Breast epithelium (tissue), 4 donors: ENCODE measurements at regions not wholly inside any gene's neighbourhood (a gene's known extent, or its start where the extent isn't known, plus 50 kb on each side); places are given as distances from the start of the nearest gene placed in this dataset.

ENCODE experiments used
- DNase-seq, 2 donors: peaks; one replicate each; pipeline ENCODE4 v3.0.0-alpha.2; 2019; ENCODE audit warnings: low spot score in 2 of 2
- H3K27ac ChIP-seq, 2 donors: fragments of 200-600 bp; sonication (generic) in 1 of 2; one replicate each; pipeline ENCODE4 v1.5.1; 2016 to 2019; ENCODE audit warnings: mild to moderate bottlenecking in 1 of 2
- H3K27me3 ChIP-seq, 2 donors: fragments of 200-600 bp; sonication (generic) in 1 of 2; one replicate each; pipeline versions ENCODE4 v1.5.1 to v1.6.0; 2017 to 2019; ENCODE audit warnings: control low read depth in 1 of 2, mild to moderate bottlenecking in 1 of 2
- H3K36me3 ChIP-seq: fragments of 200-600 bp; one replicate; pipeline ENCODE4 v1.5.1; 2019
- H3K4me1 ChIP-seq, 2 donors: fragments of 200-600 bp; sonication (generic); one replicate each; pipeline ENCODE4 v1.5.1; 2016 to 2019; ENCODE audit warnings: control low read depth in 1 of 2
- H3K4me3 ChIP-seq, 3 donors: fragments of 200-600 bp; sonication (generic); 1 replicate in 2 of 3; 2 replicates in 1 of 3; pipeline ENCODE4 v1.5.1; 2016 to 2019; ENCODE audit warnings: mild to moderate bottlenecking in 3 of 3, moderate library complexity in 2 of 3
- H3K9me3 ChIP-seq, 2 donors: fragments of 200-600 bp; sonication (generic) in 1 of 2; one replicate each; pipeline ENCODE4 v1.5.1; 2016 to 2019; ENCODE audit warnings: control low read depth in 1 of 2
- POLR2A ChIP-seq: fragments of 450-650 bp; IDR thresholded peaks from one replicate; pipeline ENCODE4 v1.6.1; 2016; ENCODE audit warnings: antibody characterized with exemption, mild to moderate bottlenecking, moderate library complexity
- POLR2AphosphoS5 ChIP-seq, 3 donors: sonication (generic); formaldehyde crosslinking; IDR thresholded peaks; one replicate each; pipeline ENCODE4 v1.6.1; 2017; ENCODE audit warnings: antibody characterized with exemption in 3 of 3
- intact Hi-C: fragments of 100-400 bp; cut with DNase I; formaldehyde crosslinking; loops from one replicate; pipeline ENCODE4 v1.15.1; 2023; ENCODE audit warnings: low total_unique reads
- TF ChIP-seq, protein P1 (sequence below), 3 donors: fragments of 450-650 bp; IDR thresholded peaks; one replicate each; pipeline ENCODE4 v1.5.1; 2016 to 2017; ENCODE audit warnings: antibody characterized with exemption in 3 of 3, mild to moderate bottlenecking in 3 of 3, moderate library complexity in 3 of 3

DNA sequence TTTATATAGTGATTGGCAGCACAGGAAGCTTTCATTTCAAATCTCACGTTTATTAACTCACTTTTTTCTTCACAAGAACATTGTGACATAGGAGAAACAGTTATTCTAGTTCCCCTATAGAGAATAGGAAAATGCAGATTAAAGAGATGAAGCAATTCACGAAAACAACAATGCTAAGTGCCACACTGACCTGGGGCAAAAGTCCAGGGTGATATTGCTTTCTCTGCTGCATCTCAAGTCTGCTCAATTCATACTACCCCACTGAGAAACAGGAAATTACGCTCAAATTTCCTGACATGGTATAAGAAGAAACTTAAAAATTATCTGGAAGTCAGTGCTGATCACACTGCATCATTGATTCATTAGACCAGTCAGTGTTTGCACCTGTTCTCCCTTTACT, 66.7 kb upstream of the SEMA6D start:
- intact Hi-C loops = no loop called here
- no peak overlapping the region for H3K4me3 ChIP-seq
- no peaks in the 10 kb centered on the region for H3K27me3 ChIP-seq
- H3K36me3 ChIP-seq = no peaks in the 10 kb centered on the region
- H3K4me1 ChIP-seq = no peaks in the 10 kb centered on the region
- DNase-seq = no peak
- H3K9me3 ChIP-seq = no peaks in the 10 kb centered on the region
- no peak overlapping the region for H3K27ac ChIP-seq
- TF ChIP-seq, protein P1, sequence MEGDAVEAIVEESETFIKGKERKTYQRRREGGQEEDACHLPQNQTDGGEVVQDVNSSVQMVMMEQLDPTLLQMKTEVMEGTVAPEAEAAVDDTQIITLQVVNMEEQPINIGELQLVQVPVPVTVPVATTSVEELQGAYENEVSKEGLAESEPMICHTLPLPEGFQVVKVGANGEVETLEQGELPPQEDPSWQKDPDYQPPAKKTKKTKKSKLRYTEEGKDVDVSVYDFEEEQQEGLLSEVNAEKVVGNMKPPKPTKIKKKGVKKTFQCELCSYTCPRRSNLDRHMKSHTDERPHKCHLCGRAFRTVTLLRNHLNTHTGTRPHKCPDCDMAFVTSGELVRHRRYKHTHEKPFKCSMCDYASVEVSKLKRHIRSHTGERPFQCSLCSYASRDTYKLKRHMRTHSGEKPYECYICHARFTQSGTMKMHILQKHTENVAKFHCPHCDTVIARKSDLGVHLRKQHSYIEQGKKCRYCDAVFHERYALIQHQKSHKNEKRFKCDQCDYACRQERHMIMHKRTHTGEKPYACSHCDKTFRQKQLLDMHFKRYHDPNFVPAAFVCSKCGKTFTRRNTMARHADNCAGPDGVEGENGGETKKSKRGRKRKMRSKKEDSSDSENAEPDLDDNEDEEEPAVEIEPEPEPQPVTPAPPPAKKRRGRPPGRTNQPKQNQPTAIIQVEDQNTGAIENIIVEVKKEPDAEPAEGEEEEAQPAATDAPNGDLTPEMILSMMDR (IDR thresholded peaks at IDR 0.05) = no peak
- no peak for TF ChIP-seq POLR2AphosphoS5 (IDR thresholded peaks at IDR 0.05)

DNA sequence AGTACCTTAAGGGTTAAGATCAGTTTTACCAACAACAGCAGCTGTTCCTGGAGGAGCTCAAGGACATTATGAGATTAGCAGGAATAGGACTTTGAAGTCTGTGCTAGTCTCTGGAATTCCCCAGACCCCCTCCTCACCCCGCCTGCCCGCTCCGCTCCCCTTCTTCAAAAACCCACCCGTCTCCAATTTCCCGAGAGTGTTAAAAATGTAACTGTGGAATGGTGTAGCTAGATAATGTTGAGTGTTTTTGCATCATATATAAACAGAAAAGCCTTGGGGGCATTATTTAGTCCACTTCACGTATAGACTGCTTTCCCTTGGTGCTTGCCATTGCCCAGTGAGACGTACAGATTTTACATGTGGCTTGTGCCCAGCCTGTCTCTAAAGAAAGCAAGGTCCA, 65.0 kb upstream of the SEMA6D start:
- no peak for DNase-seq
- Histone ChIP-seq H3K4me1 (no peaks in the 10 kb centered on the region), H3K9me3 (no peaks in the 10 kb centered on the region), H3K4me3 (no peak overlapping the region), H3K36me3 (no peaks in the 10 kb centered on the region), H3K27me3 (no peaks in the 10 kb centered on the region), H3K27ac (no peak overlapping the region)
- intact Hi-C loops = no loop called here
- TF ChIP-seq, protein P1 (IDR thresholded peaks at IDR 0.05) = no peak
- TF ChIP-seq POLR2AphosphoS5 (IDR thresholded peaks at IDR 0.05) = no peak
- TF ChIP-seq POLR2A = no peak

DNA sequence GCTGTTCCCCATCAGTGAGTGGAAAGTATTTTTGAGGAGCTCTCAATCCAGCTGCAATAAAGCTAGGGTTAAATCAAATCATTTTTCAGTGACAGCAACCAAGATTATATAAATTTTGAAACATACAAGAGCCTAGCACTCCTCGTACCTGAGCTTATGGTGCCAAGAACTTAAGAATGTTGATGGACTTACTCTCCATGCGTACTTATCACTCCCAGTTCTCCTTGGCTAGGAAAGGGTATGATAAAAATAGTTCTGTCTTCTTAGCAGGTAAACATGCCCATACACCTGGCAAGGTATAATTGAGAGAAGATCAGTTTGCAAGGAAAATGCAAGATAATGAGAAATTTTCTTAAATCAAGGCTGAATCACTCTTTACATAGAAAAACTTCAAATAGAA, 64.5 kb upstream of the SEMA6D start:
- H3K4me1 ChIP-seq = no peaks in the 10 kb centered on the region
- intact Hi-C loops = no loop called here
- no peak for DNase-seq
- no peaks in the 10 kb centered on the region for H3K27me3 ChIP-seq
- H3K36me3 ChIP-seq = no peaks in the 10 kb centered on the region
- no peak for TF ChIP-seq POLR2AphosphoS5 (IDR thresholded peaks at IDR 0.05)
- TF ChIP-seq POLR2A = no peak
- TF ChIP-seq, protein P1 (IDR thresholded peaks at IDR 0.05) = no peak
- no peaks in the 10 kb centered on the region for H3K9me3 ChIP-seq
- no peak overlapping the region for H3K4me3 ChIP-seq
- H3K27ac ChIP-seq = no peak overlapping the region

DNA sequence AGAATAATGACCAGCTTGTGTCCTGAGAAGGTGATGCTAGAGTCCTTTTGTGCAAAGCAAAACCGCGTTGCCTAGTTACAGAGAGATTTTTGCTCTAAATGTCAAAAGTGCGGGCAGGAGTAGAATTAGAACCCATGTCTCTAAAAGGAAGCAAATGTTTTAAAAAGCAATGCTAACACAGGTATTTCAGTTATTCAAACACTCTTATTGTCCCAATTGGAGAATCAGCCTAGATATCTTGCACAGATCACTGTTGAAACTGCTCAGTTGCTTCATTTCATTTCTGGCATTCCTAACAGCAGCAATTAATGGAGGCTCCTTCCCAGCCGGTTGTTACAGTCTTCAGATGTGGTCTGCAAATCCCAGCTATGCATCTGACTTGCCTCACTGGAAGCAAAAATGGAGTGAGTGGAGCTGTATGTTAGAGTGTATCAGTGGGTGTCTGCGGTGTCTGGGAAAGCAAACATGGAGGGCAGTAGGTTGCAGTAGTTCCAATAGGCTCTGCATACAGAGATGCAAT, 55.6 kb upstream of the SEMA6D start:
- Histone ChIP-seq H3K4me1 (no peaks in the 10 kb centered on the region), H3K27ac (no peak overlapping the region), H3K36me3 (no peaks in the 10 kb centered on the region), H3K4me3 (no peak overlapping the region), H3K27me3 (no peaks in the 10 kb centered on the region), H3K9me3 (no peaks in the 10 kb centered on the region)
- no peak for DNase-seq
- TF ChIP-seq POLR2AphosphoS5 (IDR thresholded peaks at IDR 0.05) (no peak), POLR2A (no peak)
- TF ChIP-seq, protein P1 (IDR thresholded peaks at IDR 0.05) = no peak
- intact Hi-C loops = no loop called here

DNA sequence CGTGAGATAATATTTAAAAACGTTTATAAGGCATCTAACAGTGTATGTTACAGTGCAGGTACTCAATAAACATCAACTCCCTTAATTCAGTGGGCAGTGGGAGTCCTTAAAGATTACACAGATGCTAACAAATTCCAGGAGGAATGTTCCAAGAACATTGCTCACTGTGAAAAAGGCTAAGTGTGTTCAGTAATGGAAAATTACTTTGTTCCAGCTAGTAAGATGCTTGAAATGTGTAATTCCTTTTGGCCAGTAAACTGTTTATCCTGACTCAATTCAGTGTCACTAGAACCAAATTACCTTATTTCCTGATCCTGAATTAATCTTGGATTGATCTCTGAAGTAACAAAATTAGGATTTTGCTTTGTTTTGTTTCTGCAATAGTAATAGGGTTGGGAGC, 54.2 kb upstream of the SEMA6D start:
- no peak overlapping the region for H3K27ac ChIP-seq
- DNase-seq = no peak
- no peaks in the 10 kb centered on the region for H3K27me3 ChIP-seq
- TF ChIP-seq POLR2A (no peak), POLR2AphosphoS5 (IDR thresholded peaks at IDR 0.05) (no peak)
- TF ChIP-seq, protein P1 (IDR thresholded peaks at IDR 0.05) = no peak
- no peak overlapping the region for H3K4me3 ChIP-seq
- no peaks in the 10 kb centered on the region for H3K4me1 ChIP-seq
- no peaks in the 10 kb centered on the region for H3K36me3 ChIP-seq
- intact Hi-C loops = no loop called here
- H3K9me3 ChIP-seq = no peaks in the 10 kb centered on the region
